ENCODE measurements at regions not wholly inside any gene's neighbourhood (a gene's known extent, or its start where the extent isn't known, plus 50 kb on each side); places are given as distances from the start of the nearest gene placed in this dataset.
"Not testable (repeated sequence)": the region's sequence is repeated elsewhere in the genome, so short reads cannot be mapped to it uniquely, and the experiment has no call there.

GRCh38 chr16:87123356-87124001, 193.7 kb downstream of the C16orf95 start:
- DNase-seq: no peak

GRCh38 chr16:87124405-87124804, 192.8 kb downstream of the C16orf95 start:
- not testable (repeated sequence) for DNase-seq

- DNase-seq: no peak
These were observed 191.7 kb downstream of the C16orf95 start for GRCh38 chr16:87125206-87126155.

GRCh38 chr16:87126403-87127025, 190.7 kb downstream of the C16orf95 start:
- no peak for DNase-seq

- DNase-seq: no peak
These were observed 190.0 kb downstream of the C16orf95 start for GRCh38 chr16:87127061-87127765.

- no peak for DNase-seq
These were observed 189.4 kb downstream of the C16orf95 start for GRCh38 chr16:87127766-87128147.

GRCh38 chr16:87129771-87130170, 187.4 kb downstream of the C16orf95 start:
- no peak for DNase-seq

- DNase-seq: no peak
These were observed 185.9 kb downstream of the C16orf95 start for GRCh38 chr16:87131061-87131995.

- DNase-seq: no peak
These were observed 185.2 kb downstream of the C16orf95 start for GRCh38 chr16:87131996-87132345.

GRCh38 chr16:87132361-87133014, 184.7 kb downstream of the C16orf95 start:
- no peak for DNase-seq

GRCh38 chr16:87133112-87133850, 183.9 kb downstream of the C16orf95 start:
- DNase-seq: no peak

- no peak for DNase-seq
These were observed 183.1 kb downstream of the C16orf95 start for GRCh38 chr16:87133966-87134627.

- DNase-seq: no peak
These were observed 182.6 kb downstream of the C16orf95 start for GRCh38 chr16:87134628-87134995.

GRCh38 chr16:87135246-87136030, 181.8 kb downstream of the C16orf95 start:
- no peak for DNase-seq

- DNase-seq: no peak
These were observed 178.9 kb downstream of the C16orf95 start for GRCh38 chr16:87138316-87138715.

- DNase-seq: no peak
These were observed 178.4 kb downstream of the C16orf95 start for GRCh38 chr16:87138738-87139267.

- no peak for DNase-seq
These were observed 176.7 kb downstream of the C16orf95 start for GRCh38 chr16:87140211-87141200.

- no peak for DNase-seq
These were observed 175.8 kb downstream of the C16orf95 start for GRCh38 chr16:87141402-87141801.
